Stomach (tissue), 4 donors: ENCODE measurements at regions not wholly inside any gene's neighbourhood (a gene's known extent, or its start where the extent isn't known, plus 50 kb on each side); places are given as distances from the start of the nearest gene placed in this dataset.

ENCODE experiments used
- CTCF ChIP-seq, 7 experiments: fragments of 450-650 bp in 4 of 7; fragments of 200-600 bp in 3 of 7; sonication (generic) in 3 of 7; IDR thresholded peaks; one replicate each; pipeline ENCODE4 v1.5.1; 2016 to 2019; ENCODE audit warnings: antibody characterized with exemption in 7 of 7, control low read depth in 2 of 7, mild to moderate bottlenecking in 1 of 7
- POLR2AphosphoS5 ChIP-seq, 3 donors: sonication (generic); formaldehyde crosslinking; IDR thresholded peaks; one replicate each; pipeline ENCODE4 v1.6.1; 2016; ENCODE audit warnings: antibody characterized with exemption in 3 of 3

- no peak for TF ChIP-seq CTCF (IDR thresholded peaks at IDR 0.05)
- no peak for TF ChIP-seq POLR2AphosphoS5 (IDR thresholded peaks at IDR 0.05)
Measured at GRCh38 chr5:110361471-110361870, 365.0 kb downstream of the TMEM232 start.
